Tibial nerve (tissue), 4 donors: ENCODE measurements at regions not wholly inside any gene's neighbourhood (a gene's known extent, or its start where the extent isn't known, plus 50 kb on each side); places are given as distances from the start of the nearest gene placed in this dataset.

Source experiments
- DNase-seq, 2 donors: peaks; one replicate each; pipeline ENCODE4 v3.0.0-alpha.2; 2019; ENCODE audit warnings: low spot score in 2 of 2
- H3K27ac ChIP-seq, 4 donors: fragments of 200-600 bp; sonication (generic) in 3 of 4; one replicate each; pipeline ENCODE4 v1.5.1; 2017 to 2019; ENCODE audit warnings: mild to moderate bottlenecking in 1 of 4
- H3K27me3 ChIP-seq, 2 donors: fragments of 200-600 bp; sonication (generic) in 1 of 2; one replicate each; pipeline versions ENCODE4 v1.5.1 to v1.6.0; 2017 to 2019
- H3K36me3 ChIP-seq, 3 donors: fragments of 200-600 bp; sonication (generic); one replicate each; pipeline ENCODE4 v1.5.1; 2018 to 2019
- H3K4me1 ChIP-seq, 4 donors: fragments of 200-600 bp; sonication (generic) in 3 of 4; one replicate each; pipeline ENCODE4 v1.5.1; 2017 to 2019
- H3K4me3 ChIP-seq, 4 donors: fragments of 200-600 bp; sonication (generic) in 3 of 4; one replicate each; pipeline ENCODE4 v1.5.1; 2017 to 2019; ENCODE audit warnings: mild to moderate bottlenecking in 1 of 4, moderate library complexity in 1 of 4
- H3K9me3 ChIP-seq, 4 donors: fragments of 200-600 bp; sonication (generic) in 3 of 4; one replicate each; pipeline ENCODE4 v1.5.1; 2017 to 2019
- CTCF ChIP-seq, 5 experiments: fragments of 200-600 bp in 3 of 5; fragments of 450-650 bp in 2 of 5; sonication (generic) in 3 of 5; IDR thresholded peaks; one replicate each; pipeline ENCODE4 v1.5.1; 2016 to 2019; ENCODE audit warnings: antibody characterized with exemption in 5 of 5, mild to moderate bottlenecking in 3 of 5, moderate library complexity in 2 of 5
- EP300 ChIP-seq, 2 donors: sonication (generic); formaldehyde crosslinking; IDR thresholded peaks; one replicate each; pipeline ENCODE4 v1.6.1; 2017; ENCODE audit warnings: antibody characterized with exemption in 2 of 2, mild to moderate bottlenecking in 1 of 2
- POLR2A ChIP-seq, 2 donors: fragments of 450-650 bp; IDR thresholded peaks; one replicate each; pipeline ENCODE4 v1.6.1; 2017; ENCODE audit warnings: antibody characterized with exemption in 2 of 2, mild to moderate bottlenecking in 2 of 2, moderate library complexity in 2 of 2
- WGBS, 2 donors: methylation state at CpG; one replicate each; pipeline ENCODE4 v1.1.5; 2018; 5-methylcytosine and 5-hydroxymethylcytosine counted together

- no peak for DNase-seq
- Histone ChIP-seq H3K9me3 (no peaks in the 10 kb centered on the region), H3K36me3 (no peaks in the 10 kb centered on the region), H3K4me1 (no peaks in the 10 kb centered on the region), H3K27ac (no peak overlapping the region), H3K27me3 (no peaks in the 10 kb centered on the region), H3K4me3 (no peak overlapping the region)
- 55 to 66% methylated on average over 3 of the region's 3 CpGs for WGBS, 2 donors
- TF ChIP-seq EP300 (IDR thresholded peaks at IDR 0.05) (no peak), POLR2A (IDR thresholded peaks at IDR 0.05) (no peak), CTCF (IDR thresholded peaks at IDR 0.05) (no peak)
Measured at GRCh38 chr2:5242751-5243150, 449.4 kb upstream of the SOX11 start.

- DNase-seq: no peak
- no peaks in the 10 kb centered on the region for H3K4me1 ChIP-seq
- 78 to 82% methylated on average over 5 of the region's 5 CpGs for WGBS, 2 donors
- TF ChIP-seq EP300 (IDR thresholded peaks at IDR 0.05) (no peak), POLR2A (IDR thresholded peaks at IDR 0.05) (no peak), CTCF (IDR thresholded peaks at IDR 0.05) (no peak)
- no peaks in the 10 kb centered on the region for H3K36me3 ChIP-seq
- H3K4me3 ChIP-seq: no peak overlapping the region
- no peak overlapping the region for H3K27ac ChIP-seq
- H3K27me3 ChIP-seq: no peaks in the 10 kb centered on the region
- no peaks in the 10 kb centered on the region for H3K9me3 ChIP-seq
Measured at GRCh38 chr2:5250482-5250881, 441.7 kb upstream of the SOX11 start.

DNA sequence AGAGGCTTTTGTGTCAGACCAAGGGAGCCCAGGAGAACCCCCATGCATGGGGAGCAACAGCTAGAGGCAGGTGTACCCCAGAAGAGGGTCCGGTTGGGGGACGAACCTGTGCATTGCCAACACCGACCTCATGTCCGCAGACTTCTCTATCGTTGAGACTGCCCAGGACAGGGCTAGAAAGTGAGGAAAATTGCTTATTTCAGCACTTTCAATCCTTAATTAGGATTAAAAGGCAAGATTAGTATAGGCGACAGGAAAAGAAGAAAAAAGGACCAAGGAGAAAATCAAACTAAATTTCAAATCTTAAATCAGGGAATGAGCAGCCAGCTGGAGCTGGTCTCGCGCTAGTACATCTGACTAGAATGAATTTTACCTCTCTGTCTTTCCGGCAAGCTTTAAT, 438.9 kb upstream of the SOX11 start:
- no peaks in the 10 kb centered on the region for H3K27me3 ChIP-seq
- no peak overlapping the region for H3K27ac ChIP-seq
- H3K4me1 ChIP-seq: no peaks in the 10 kb centered on the region
- TF ChIP-seq EP300 (IDR thresholded peaks at IDR 0.05) (no peak), POLR2A (IDR thresholded peaks at IDR 0.05) (no peak), CTCF (IDR thresholded peaks at IDR 0.05) (no peak)
- peaks cover 0 to 4% (median 0%) of the 10 kb centered on the region in 4 donors for H3K9me3 ChIP-seq
- H3K4me3 ChIP-seq: no peak overlapping the region
- WGBS, 2 donors: 88 to 93% methylated on average over 9 of the region's 9 CpGs
- no peaks in the 10 kb centered on the region for H3K36me3 ChIP-seq
- no peak for DNase-seq

DNA sequence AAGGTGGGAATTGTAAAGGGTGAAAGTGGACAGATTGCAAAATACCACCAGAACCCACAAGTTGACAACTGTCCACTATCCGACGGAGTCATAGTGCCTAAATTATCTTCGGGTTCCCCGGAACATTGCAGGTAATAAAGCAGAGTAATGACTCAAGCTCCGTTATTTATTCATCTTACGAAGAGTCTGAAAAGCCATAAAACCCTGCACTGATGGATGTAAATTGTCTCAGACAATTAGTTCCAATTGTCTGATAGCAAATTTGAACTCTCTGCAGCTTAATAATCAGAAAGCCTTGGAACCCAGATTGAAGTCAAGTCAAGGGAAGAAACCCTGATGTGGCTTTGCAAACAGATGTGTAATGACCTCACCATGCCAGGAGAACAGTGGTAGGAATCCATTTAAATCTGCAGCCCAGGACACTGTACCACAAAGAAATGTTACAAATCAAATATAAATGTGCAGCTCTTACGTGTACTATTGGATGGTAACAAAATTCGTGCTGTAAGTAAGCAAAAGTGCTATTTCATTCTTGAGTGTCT, 437.3 kb upstream of the SOX11 start:
- Histone ChIP-seq H3K27me3 (no peaks in the 10 kb centered on the region), H3K27ac (no peak overlapping the region), H3K4me3 (no peak overlapping the region), H3K36me3 (no peaks in the 10 kb centered on the region), H3K4me1 (no peaks in the 10 kb centered on the region), H3K9me3 (peaks cover 0 to 11% (median 0%) of the 10 kb centered on the region in 4 donors)
- no peak for DNase-seq
- WGBS, 2 donors: 56 to 60% methylated on average over 8 of the region's 8 CpGs
- TF ChIP-seq POLR2A (IDR thresholded peaks at IDR 0.05) (no peak), EP300 (IDR thresholded peaks at IDR 0.05) (no peak), CTCF (IDR thresholded peaks at IDR 0.05) (no peak)

- TF ChIP-seq POLR2A (IDR thresholded peaks at IDR 0.05) (no peak), CTCF (IDR thresholded peaks at IDR 0.05) (no peak), EP300 (IDR thresholded peaks at IDR 0.05) (no peak)
- Histone ChIP-seq H3K27me3 (no peaks in the 10 kb centered on the region), H3K4me1 (no peaks in the 10 kb centered on the region), H3K4me3 (no peak overlapping the region), H3K27ac (no peak overlapping the region), H3K9me3 (peaks cover 0 to 6% (median 0%) of the 10 kb centered on the region in 4 donors), H3K36me3 (no peaks in the 10 kb centered on the region)
- 94 to 97% methylated on average over 1 of the region's 1 CpG for WGBS, 2 donors
- DNase-seq: no peak
Measured at GRCh38 chr2:5263291-5263690, 428.9 kb upstream of the SOX11 start.
